ENCODE measurements at regions not wholly inside any gene's neighbourhood (a gene's known extent, or its start where the extent isn't known, plus 50 kb on each side); places are given as distances from the start of the nearest gene placed in this dataset.

- TF ChIP-seq RXRB (CRISPR knock-in tag; IDR thresholded peaks at IDR 0.05; ENCODE audit: borderline replicate concordance) (no peak), TARDBP (CRISPR knock-in tag; IDR thresholded peaks at IDR 0.05) (peak; percentile 36; the same call in 1 of the 2 replicates), KDM1A (CRISPR knock-in tag; IDR thresholded peaks at IDR 0.05) (no peak), DNMT1 (CRISPR knock-in tag; IDR thresholded peaks at IDR 0.05) (no peak), HDAC2 (CRISPR knock-in tag; IDR thresholded peaks at IDR 0.05) (peak; percentile 70), ZNF263 (CRISPR knock-in tag; IDR thresholded peaks at IDR 0.05) (no peak), ZNF629 (CRISPR knock-in tag; conservative IDR thresholded peaks at IDR 0.05) (0 out of 2 replicates have a peak, but pooled peaks have one; percentile 10), ZNF510 (CRISPR knock-in tag; IDR thresholded peaks at IDR 0.05; ENCODE audit: low read depth) (0 out of 2 replicates have a peak, but pooled peaks have one; percentile 46), KDM5B (CRISPR knock-in tag; IDR thresholded peaks at IDR 0.05; ENCODE audit: borderline replicate concordance) (peak; percentile 50; the same call in 1 of the 2 replicates), ZNF20 (CRISPR knock-in tag; IDR thresholded peaks at IDR 0.05) (no peak), NR2F6 (IDR thresholded peaks at IDR 0.05) (no peak), NR2F6 (CRISPR knock-in tag; IDR thresholded peaks at IDR 0.05) (peak; percentile 55; the same call in 1 of the 2 replicates), ZNF274 (CRISPR knock-in tag; IDR thresholded peaks at IDR 0.05) (no peak), NFIB (CRISPR knock-in tag; IDR thresholded peaks at IDR 0.05; ENCODE audit: borderline replicate concordance) (no peak), MXD1 (CRISPR knock-in tag; IDR thresholded peaks at IDR 0.05) (no peak), FOXM1 (CRISPR knock-in tag; IDR thresholded peaks at IDR 0.05) (no peak), SALL1 (CRISPR knock-in tag; IDR thresholded peaks at IDR 0.05) (peak; percentile 93), ZFAT (CRISPR knock-in tag; conservative IDR thresholded peaks at IDR 0.05) (no peak), CENPT (CRISPR knock-in tag; IDR thresholded peaks at IDR 0.05; ENCODE audit: low read depth) (no peak), SRF (IDR thresholded peaks at IDR 0.05; ENCODE audit: low read depth, low read length) (no peak), CEBPB (IDR thresholded peaks at IDR 0.05; ENCODE audit: borderline replicate concordance, low read depth, low read length) (peak; percentile 39; the same call in 1 of the 2 replicates), NKX3-1 (CRISPR knock-in tag; IDR thresholded peaks at IDR 0.05) (no peak), ZNF549 (CRISPR knock-in tag; IDR thresholded peaks at IDR 0.05) (no peak), EP300 (IDR thresholded peaks at IDR 0.05; ENCODE audit: low read depth in 2 of 2, low read length in 2 of 2) (peak in 1 of 2 experiments; percentile 60; a peak in 1 of 4 replicates), EP300 (CRISPR knock-in tag; IDR thresholded peaks at IDR 0.05; ENCODE audit: borderline replicate concordance) (no peak), ZGPAT (CRISPR knock-in tag; IDR thresholded peaks at IDR 0.05) (peak; percentile 34; the same call in 1 of the 2 replicates), FOXC1 (CRISPR knock-in tag; IDR thresholded peaks at IDR 0.05; ENCODE audit: borderline replicate concordance) (peak; percentile 64; the same call in 1 of the 2 replicates), MIER2 (CRISPR knock-in tag; IDR thresholded peaks at IDR 0.05) (no peak), HMG20A (CRISPR knock-in tag; IDR thresholded peaks at IDR 0.05; ENCODE audit: borderline replicate concordance) (peak; percentile 49; the same call in 1 of the 2 replicates), ATRX (CRISPR knock-in tag; IDR thresholded peaks at IDR 0.05; ENCODE audit: borderline replicate concordance) (no peak), NRL (CRISPR knock-in tag; IDR thresholded peaks at IDR 0.05; ENCODE audit: borderline replicate concordance) (no peak), NONO (IDR thresholded peaks at IDR 0.05) (no peak), NONO (CRISPR knock-in tag; conservative IDR thresholded peaks at IDR 0.05) (0 out of 2 replicates have a peak, but pooled peaks have one; percentile 42), ARNTL (CRISPR knock-in tag; IDR thresholded peaks at IDR 0.05) (no peak), IRF2 (CRISPR knock-in tag; IDR thresholded peaks at IDR 0.05) (no peak)
Observed at GRCh38 chr12:116436561-116437249, 122.5 kb upstream of the MAP1LC3B2 start (continued).
